ENCODE measurements at regions not wholly inside any gene's neighbourhood (a gene's known extent, or its start where the extent isn't known, plus 50 kb on each side); places are given as distances from the start of the nearest gene placed in this dataset.

GRCh38 chr5:97425511-97425910 lies 242.5 kb upstream of the RIOK2 start:
- no peak overlapping the region for H3K4me3 ChIP-seq
- no peaks in the 10 kb centered on the region for H3K4me1 ChIP-seq
- TF ChIP-seq CTCF (IDR thresholded peaks at IDR 0.05), result no peak
- TF ChIP-seq POLR2A (IDR thresholded peaks at IDR 0.05), result no peak

GRCh38 chr5:97427235-97427634 lies 244.2 kb upstream of the RIOK2 start:
- no peaks in the 10 kb centered on the region for H3K9me3 ChIP-seq
- no peaks in the 10 kb centered on the region for H3K27me3 ChIP-seq
- H3K4me1 ChIP-seq, result no peaks in the 10 kb centered on the region
- DNase-seq, result no peak
- no peak overlapping the region for H3K27ac ChIP-seq
- no peak overlapping the region for H3K4me3 ChIP-seq
- intact Hi-C loops (cut with DNase I; ENCODE audit: low total_unique reads), result no loop called here
- no peak for TF ChIP-seq POLR2A (IDR thresholded peaks at IDR 0.05)
- no peak for TF ChIP-seq CTCF (IDR thresholded peaks at IDR 0.05)
- H3K36me3 ChIP-seq, result no peaks in the 10 kb centered on the region

More at GRCh38 chr5:97425511-97425910, 242.5 kb upstream of the RIOK2 start:
- Histone ChIP-seq H3K27ac (no peak overlapping the region), H3K9me3 (no peaks in the 10 kb centered on the region), H3K36me3 (no peaks in the 10 kb centered on the region), H3K27me3 (no peaks in the 10 kb centered on the region)
- intact Hi-C loops (cut with DNase I; ENCODE audit: low total_unique reads), result no loop called here
- no peak for DNase-seq

- H3K36me3 ChIP-seq, result no peaks in the 10 kb centered on the region
Observed at GRCh38 chr5:97434021-97434420, 251.0 kb upstream of the RIOK2 start.

GRCh38 chr5:97436405-97436804 lies 253.4 kb upstream of the RIOK2 start:
- Histone ChIP-seq H3K4me3 (no peak overlapping the region), H3K27me3 (no peaks in the 10 kb centered on the region), H3K9me3 (no peaks in the 10 kb centered on the region), H3K36me3 (no peaks in the 10 kb centered on the region), H3K27ac (no peak overlapping the region), H3K4me1 (no peaks in the 10 kb centered on the region)
- intact Hi-C loops (cut with DNase I; ENCODE audit: low total_unique reads), result no loop called here
- no peak for DNase-seq
- TF ChIP-seq POLR2A (IDR thresholded peaks at IDR 0.05) (no peak), CTCF (IDR thresholded peaks at IDR 0.05) (no peak)

More at GRCh38 chr5:97434021-97434420, 251.0 kb upstream of the RIOK2 start:
- intact Hi-C loops (cut with DNase I; ENCODE audit: low total_unique reads), result no loop called here
- no peaks in the 10 kb centered on the region for H3K27me3 ChIP-seq
- TF ChIP-seq POLR2A (IDR thresholded peaks at IDR 0.05) (no peak), CTCF (IDR thresholded peaks at IDR 0.05) (no peak)
- H3K27ac ChIP-seq, result no peak overlapping the region
- DNase-seq, result no peak
- H3K4me3 ChIP-seq, result no peak overlapping the region
- no peaks in the 10 kb centered on the region for H3K9me3 ChIP-seq
- no peaks in the 10 kb centered on the region for H3K4me1 ChIP-seq

- no peak for DNase-seq
- no peaks in the 10 kb centered on the region for H3K4me1 ChIP-seq
- no peaks in the 10 kb centered on the region for H3K36me3 ChIP-seq
- no peak overlapping the region for H3K4me3 ChIP-seq
- H3K9me3 ChIP-seq, result no peaks in the 10 kb centered on the region
- intact Hi-C loops (cut with DNase I; ENCODE audit: low total_unique reads), result no loop called here
- no peaks in the 10 kb centered on the region for H3K27me3 ChIP-seq
- TF ChIP-seq POLR2A (IDR thresholded peaks at IDR 0.05), result no peak
- TF ChIP-seq CTCF (IDR thresholded peaks at IDR 0.05), result no peak
- no peak overlapping the region for H3K27ac ChIP-seq
Observed at GRCh38 chr5:97443740-97444139, 260.7 kb upstream of the RIOK2 start.

Data from uterus (tissue), 3 donors.